IMR-90 (cell line): ENCODE measurements at regions not wholly inside any gene's neighbourhood (a gene's known extent, or its start where the extent isn't known, plus 50 kb on each side); places are given as distances from the start of the nearest gene placed in this dataset.

Experiments used
- ATAC-seq: fragments of 200-7000 bp; cut with Tn5 transposase; 2 replicates; pipeline ENCODE4 v1.9.1; 2020; ENCODE audit warnings: low read depth, mild to moderate bottlenecking, moderate library complexity
- BruUV-seq: library from RNA; stranded (reverse); fragments of 400-500 nt; replicated peaks from 2 replicates; lab custom pipeline; 2021; lab: Mats Ljungman, UMichigan
- CTCF ChIA-PET: fragments of 300-600 bp; formaldehyde crosslinking; extraction: SDS; loops from one replicate; lab custom pipeline; 2021; ENCODE audit warnings: antibody characterized with exemption; lab: Yijun Ruan, JAX
- POLR2A ChIA-PET: fragments of 300-600 bp; sonication (Branson Sonifier 250); formaldehyde crosslinking; loops from one replicate; lab custom pipeline; 2022; ENCODE audit warnings: antibody characterized with exemption; ENCODE audit not compliant: unreplicated experiment; lab: Charles Lee
- DNase-seq: peaks from one replicate; pipeline ENCODE4 v3.0.0; 2013
- H2AFZ ChIP-seq: replicated peaks from 2 replicates; pipeline ENCODE3; 2013; ENCODE audit warnings: low read length, mild to moderate bottlenecking; ENCODE audit not compliant: poor library complexity
- H2AK5ac ChIP-seq: 2 replicates; pipeline ENCODE4 v1.6.1; 2013; ENCODE audit warnings: low read depth, low read length, inconsistent platforms
- H2AK9ac ChIP-seq: replicated peaks from 2 replicates; pipeline ENCODE3; 2013; ENCODE audit warnings: mild to moderate bottlenecking, low read depth, low read length, moderate library complexity; ENCODE audit not compliant: poor library complexity
- H2BK120ac ChIP-seq: 2 replicates; pipeline ENCODE4 v1.6.1; 2013; ENCODE audit warnings: low read depth, low read length, inconsistent platforms
- H2BK15ac ChIP-seq: 3 replicates; pipeline ENCODE4 v1.6.1; 2013; ENCODE audit warnings: low read depth, low read length, inconsistent platforms
- H2BK20ac ChIP-seq: 2 replicates; pipeline ENCODE4 v1.6.1; 2013; ENCODE audit warnings: low read depth, mild to moderate bottlenecking, inconsistent platforms, low read length, moderate library complexity
- H2BK5ac ChIP-seq: 2 replicates; pipeline ENCODE4 v1.6.1; 2013; ENCODE audit warnings: mild to moderate bottlenecking, low read depth, low read length, inconsistent platforms; ENCODE audit not compliant: poor library complexity, severe bottlenecking
- H3K14ac ChIP-seq: replicated peaks from 2 replicates; pipeline ENCODE4 v1.6.1; 2013; ENCODE audit warnings: low read depth, low read length, inconsistent platforms
- H3K18ac ChIP-seq: 2 replicates; pipeline ENCODE4 v1.6.1; 2013; ENCODE audit warnings: low read depth, low read length, control low read depth
- H3K23ac ChIP-seq: 2 replicates; pipeline ENCODE4 v1.6.1; 2013; ENCODE audit warnings: low read depth, low read length, inconsistent platforms
- H3K27ac ChIP-seq: 2 replicates; pipeline ENCODE4 v1.5.1; 2013; ENCODE audit warnings: mild to moderate bottlenecking, control low read depth, low read length; ENCODE audit not compliant: insufficient read depth
- H3K27me3 ChIP-seq: 2 replicates; pipeline ENCODE4 v1.6.1; 2013; ENCODE audit warnings: low read length; ENCODE audit not compliant: control insufficient read depth, insufficient read depth
- H3K36me3 ChIP-seq: 2 replicates; pipeline ENCODE4 v1.6.1; 2013; ENCODE audit warnings: low read length, mixed read lengths; ENCODE audit not compliant: control insufficient read depth, insufficient read depth
- H3K4ac ChIP-seq: 2 replicates; pipeline ENCODE4 v1.6.1; 2013; ENCODE audit warnings: low read depth, low read length, inconsistent platforms
- H3K4me1 ChIP-seq: 2 replicates; pipeline ENCODE4 v1.6.1; 2013; ENCODE audit warnings: low read length, mixed read lengths; ENCODE audit not compliant: control insufficient read depth, insufficient read depth
- H3K4me2 ChIP-seq: 2 replicates; pipeline ENCODE4 v1.6.1; 2013; ENCODE audit warnings: low read depth, mild to moderate bottlenecking, control low read depth, low read length, moderate library complexity
- H3K4me3 ChIP-seq: 2 replicates; pipeline ENCODE4 v1.5.1; 2013; ENCODE audit warnings: low read depth, mild to moderate bottlenecking, control low read depth, low read length, moderate library complexity; ENCODE audit not compliant: insufficient read depth
- H3K56ac ChIP-seq: 2 replicates; pipeline ENCODE4 v1.6.1; 2013; ENCODE audit warnings: low read length, inconsistent platforms; ENCODE audit not compliant: insufficient read depth; ENCODE audit errors: extremely low read depth
- H3K79me1 ChIP-seq, 2 experiments: 2 replicates each; pipeline ENCODE4 v1.6.1; 2013; ENCODE audit warnings: low read length in 2 of 2, inconsistent platforms in 1 of 2, low read depth in 1 of 2
- H3K9ac ChIP-seq: 2 replicates; pipeline ENCODE4 v1.6.1; 2013; ENCODE audit warnings: low read depth, low read length, control low read depth
- H3K9me1 ChIP-seq: 2 replicates; pipeline ENCODE4 v1.6.1; 2013; ENCODE audit warnings: low read length, inconsistent platforms; ENCODE audit not compliant: insufficient read depth
- H3K9me3 ChIP-seq: 2 replicates; pipeline ENCODE4 v1.6.1; 2013; ENCODE audit warnings: low read length; ENCODE audit not compliant: control insufficient read depth, insufficient read depth
- H4K20me1 ChIP-seq: 2 replicates; pipeline ENCODE4 v1.6.1; 2013; ENCODE audit warnings: low read length, inconsistent platforms; ENCODE audit not compliant: insufficient read depth
- H4K5ac ChIP-seq: 2 replicates; pipeline ENCODE4 v1.6.1; 2013; ENCODE audit warnings: mild to moderate bottlenecking, low read depth, low read length, control low read depth
- H4K8ac ChIP-seq, 2 experiments: 2 replicates each; pipeline ENCODE4 v1.6.1; 2013; ENCODE audit warnings: low read depth in 2 of 2, low read length in 2 of 2, control low read depth in 1 of 2, inconsistent platforms in 1 of 2
- H4K91ac ChIP-seq: 2 replicates; pipeline ENCODE4 v1.6.1; 2013; ENCODE audit warnings: low read depth, low read length, inconsistent platforms; ENCODE audit not compliant: insufficient read depth
- CEBPB ChIP-seq: IDR thresholded peaks from 2 replicates; pipeline ENCODE4 v1.6.1; 2012; ENCODE audit warnings: low read depth, low read length, improper control_type of control experiment
- FOS ChIP-seq: fragments of 150-350 bp; IDR thresholded peaks from 2 replicates; pipeline ENCODE4 v1.6.1; 2016; ENCODE audit warnings: low read depth, low read length
- MAFK ChIP-seq: IDR thresholded peaks from 2 replicates; pipeline ENCODE4 v1.6.1; 2012; ENCODE audit warnings: low read depth, low read length, improper control_type of control experiment
- RCOR1 ChIP-seq: IDR thresholded peaks from 2 replicates; pipeline ENCODE4 v1.6.1; 2012; ENCODE audit warnings: mild to moderate bottlenecking, low read length, improper control_type of control experiment; ENCODE audit not compliant: insufficient replicate concordance
- RFX5 ChIP-seq: IDR thresholded peaks from 2 replicates; pipeline ENCODE4 v1.8.0; 2012; ENCODE audit warnings: low read depth, mild to moderate bottlenecking, low read length, moderate library complexity
- dilution Hi-C: fragments of 300-500 bp; cut with HindIII; formaldehyde crosslinking; loops from one replicate; pipeline ENCODE4 v1.14.3; 2018; ENCODE audit warnings: low sequenced_read_pairs; ENCODE audit not compliant: unreplicated experiment
- in situ Hi-C: fragments of 300-500 bp; cut with MboI; formaldehyde crosslinking; loops from 3 replicates; pipeline ENCODE4 v1.14.3; 2019; ENCODE audit warnings: low sequenced_read_pairs, inconsistent platforms, mixed read lengths
- intact Hi-C: fragments of 100-400 bp; cut with micrococcal nuclease; formaldehyde crosslinking; loops from 2 replicates; pipeline ENCODE4 v1.10.0; 2022

DNA sequence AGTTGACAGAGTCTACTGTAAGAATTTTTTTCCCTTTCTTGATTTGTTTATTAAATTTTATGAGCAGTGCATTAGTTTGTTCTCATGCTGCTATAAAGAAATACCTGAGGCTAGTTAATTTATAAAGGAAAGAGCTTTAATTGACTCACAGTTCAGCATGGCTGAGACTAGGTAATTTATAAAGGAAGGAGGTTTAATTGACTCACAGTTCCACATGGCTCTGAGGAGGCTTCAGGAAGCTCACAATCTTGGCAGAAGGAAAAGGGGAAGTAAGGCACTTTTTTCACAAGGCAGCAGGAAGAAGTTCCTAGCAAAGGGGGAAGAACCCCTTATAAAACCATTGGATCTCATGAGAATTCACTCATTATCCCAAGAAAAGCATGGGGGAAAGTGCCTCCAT is 191.4 kb upstream of the VRK2 start:
- no peak overlapping the region for H3K23ac ChIP-seq
- H3K56ac ChIP-seq: no peak overlapping the region
- no peak overlapping the region for H3K4ac ChIP-seq
- ATAC-seq: no peak
- H4K91ac ChIP-seq: no peak overlapping the region
- no peak for DNase-seq
- H3K18ac ChIP-seq: no peak overlapping the region
- no peak overlapping the region for H3K14ac ChIP-seq
- no peak overlapping the region for H2BK15ac ChIP-seq
- no peak overlapping the region for H2AK9ac ChIP-seq
- no peak overlapping the region for H3K4me2 ChIP-seq
- no peak overlapping the region for H3K4me3 ChIP-seq
- H3K9me3 ChIP-seq: no peaks in the 10 kb centered on the region
- no peak overlapping the region for H3K9ac ChIP-seq
- TF ChIP-seq RCOR1 (no peak), FOS (no peak), RFX5 (no peak), CEBPB (no peak), MAFK (no peak)
- H4K8ac ChIP-seq: no peak overlapping the region
- H4K20me1 ChIP-seq: no peaks in the 10 kb centered on the region
- BruUV-seq: no TSS peak
- in situ Hi-C loops (no loop called here), dilution Hi-C loops (no loop called here), intact Hi-C loops (no loop called here)
- H2BK120ac ChIP-seq: no peak overlapping the region
- H3K27ac ChIP-seq: no peak overlapping the region
- H3K79me1 ChIP-seq: no peaks in the 10 kb centered on the region
- H3K27me3 ChIP-seq: no peaks in the 10 kb centered on the region
- ChIA-PET CTCF (no interaction called here), POLR2A (no interaction called here)
- H2BK20ac ChIP-seq: no peak overlapping the region
- H3K9me1 ChIP-seq: no peaks in the 10 kb centered on the region
- no peaks in the 10 kb centered on the region for H3K36me3 ChIP-seq
- H3K4me1 ChIP-seq: no peaks in the 10 kb centered on the region
- no peak overlapping the region for H2AK5ac ChIP-seq
- H2BK5ac ChIP-seq: no peak overlapping the region
- no peak overlapping the region for H4K5ac ChIP-seq
- no peak overlapping the region for H2AFZ ChIP-seq
